ENCODE measurements at regions not wholly inside any gene's neighbourhood (a gene's known extent, or its start where the extent isn't known, plus 50 kb on each side); places are given as distances from the start of the nearest gene placed in this dataset.

DNA sequence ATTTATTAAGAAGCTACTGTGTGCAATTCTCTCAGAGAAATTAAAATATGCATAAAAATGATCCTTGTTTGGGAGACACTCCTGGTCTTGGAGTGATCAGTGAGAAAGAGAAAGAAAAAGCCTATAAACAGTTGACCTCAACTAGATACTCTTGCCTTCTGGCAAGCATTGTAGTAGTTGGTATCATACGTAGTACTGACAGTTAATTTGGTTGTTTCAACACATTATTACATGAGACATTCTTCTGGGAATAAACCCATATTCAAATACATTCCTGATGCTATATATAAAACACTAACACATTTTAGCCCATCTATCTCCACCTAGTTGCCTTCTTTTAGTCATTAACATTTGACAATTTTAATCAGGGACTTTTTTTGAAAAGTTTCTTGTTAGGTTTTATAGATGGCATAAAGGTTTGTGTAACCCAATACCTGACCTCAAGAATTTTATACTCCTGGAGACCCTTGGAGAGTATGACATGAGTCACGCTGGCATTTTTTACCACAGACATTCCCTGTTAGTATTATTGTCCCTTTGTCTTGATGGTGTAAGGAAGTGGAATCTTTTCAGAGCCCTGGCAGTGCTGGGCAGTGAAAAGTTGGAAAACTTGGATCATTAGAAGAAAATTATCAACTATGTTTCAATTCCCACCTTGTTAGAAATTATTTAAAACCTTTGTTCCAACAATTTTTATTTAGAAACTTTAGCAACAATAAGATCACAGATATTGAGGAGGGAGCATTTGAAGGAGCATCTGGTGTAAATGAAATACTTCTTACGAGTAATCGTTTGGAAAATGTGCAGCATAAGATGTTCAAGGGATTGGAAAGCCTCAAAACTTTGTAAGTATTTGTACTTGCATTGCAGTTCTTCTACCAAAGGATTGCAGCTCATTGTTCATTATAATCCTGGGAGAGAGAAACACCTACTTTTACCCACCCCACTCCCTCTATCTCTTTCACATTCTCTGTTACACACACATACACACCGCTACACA, 167.1 kb upstream of the PACRGL start:
- TF ChIP-seq SRSF9 (IDR thresholded peaks at IDR 0.05; ENCODE audit: borderline replicate concordance, low read depth, low read length) (no peak), ZNF586 (CRISPR knock-in tag; conservative IDR thresholded peaks at IDR 0.05) (no peak), STAT5A (IDR thresholded peaks at IDR 0.05; ENCODE audit: borderline replicate concordance, low read length) (no peak), NFRKB (IDR thresholded peaks at IDR 0.05; ENCODE audit: low read depth) (no peak), ZKSCAN1 (IDR thresholded peaks at IDR 0.05; ENCODE audit: low read depth, low read length) (no peak)
